Right renal cortex interstitium (tissue), 3 donors: ENCODE measurements at regions not wholly inside any gene's neighbourhood (a gene's known extent, or its start where the extent isn't known, plus 50 kb on each side); places are given as distances from the start of the nearest gene placed in this dataset.

Source experiments
- DNase-seq, 3 donors: peaks; one replicate each; pipeline ENCODE4 v3.0.0-alpha.2; 2013; ENCODE audit warnings: low read depth in 3 of 3, low spot score in 2 of 3

DNA sequence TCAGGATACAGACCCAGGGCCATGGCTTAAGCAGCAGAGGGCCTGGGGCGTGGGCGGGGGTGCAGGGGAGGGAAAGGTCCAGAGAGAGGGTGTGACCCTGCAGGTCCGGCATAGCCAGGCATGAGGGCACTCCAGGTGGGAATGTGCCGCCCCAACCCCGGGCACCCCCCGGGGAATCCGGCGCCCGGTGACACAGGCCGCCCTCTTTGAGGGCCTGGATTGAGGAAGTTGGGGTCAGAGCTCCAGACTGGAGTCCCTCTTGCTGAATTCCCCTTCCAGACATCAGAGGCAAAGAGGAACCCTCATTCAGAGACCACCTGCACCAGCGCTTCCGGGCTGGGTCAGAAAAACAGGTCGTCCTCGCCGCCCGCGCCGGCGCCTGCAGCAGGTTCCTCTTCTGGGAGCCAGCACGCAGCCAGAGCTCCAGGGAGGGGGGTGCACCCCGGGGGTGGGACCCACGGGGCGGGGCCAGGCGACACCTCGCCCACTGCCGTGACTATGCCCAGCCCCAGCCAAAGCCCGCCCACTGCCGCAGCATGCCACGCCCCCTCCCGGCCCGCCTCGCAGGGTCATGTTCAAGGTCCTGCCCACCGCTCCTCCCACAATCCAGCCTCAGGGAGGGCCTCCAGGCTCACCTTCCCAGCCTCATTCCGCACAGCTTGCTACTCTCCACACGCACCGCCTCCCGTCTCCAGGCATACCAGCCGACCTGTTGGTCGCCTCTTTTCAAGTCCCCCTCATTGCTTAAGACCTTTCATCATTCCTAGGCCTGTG, 98.3 kb upstream of the ID2 start:
- DNase-seq = peak; percentile 73 to 80 (median 79)

DNA sequence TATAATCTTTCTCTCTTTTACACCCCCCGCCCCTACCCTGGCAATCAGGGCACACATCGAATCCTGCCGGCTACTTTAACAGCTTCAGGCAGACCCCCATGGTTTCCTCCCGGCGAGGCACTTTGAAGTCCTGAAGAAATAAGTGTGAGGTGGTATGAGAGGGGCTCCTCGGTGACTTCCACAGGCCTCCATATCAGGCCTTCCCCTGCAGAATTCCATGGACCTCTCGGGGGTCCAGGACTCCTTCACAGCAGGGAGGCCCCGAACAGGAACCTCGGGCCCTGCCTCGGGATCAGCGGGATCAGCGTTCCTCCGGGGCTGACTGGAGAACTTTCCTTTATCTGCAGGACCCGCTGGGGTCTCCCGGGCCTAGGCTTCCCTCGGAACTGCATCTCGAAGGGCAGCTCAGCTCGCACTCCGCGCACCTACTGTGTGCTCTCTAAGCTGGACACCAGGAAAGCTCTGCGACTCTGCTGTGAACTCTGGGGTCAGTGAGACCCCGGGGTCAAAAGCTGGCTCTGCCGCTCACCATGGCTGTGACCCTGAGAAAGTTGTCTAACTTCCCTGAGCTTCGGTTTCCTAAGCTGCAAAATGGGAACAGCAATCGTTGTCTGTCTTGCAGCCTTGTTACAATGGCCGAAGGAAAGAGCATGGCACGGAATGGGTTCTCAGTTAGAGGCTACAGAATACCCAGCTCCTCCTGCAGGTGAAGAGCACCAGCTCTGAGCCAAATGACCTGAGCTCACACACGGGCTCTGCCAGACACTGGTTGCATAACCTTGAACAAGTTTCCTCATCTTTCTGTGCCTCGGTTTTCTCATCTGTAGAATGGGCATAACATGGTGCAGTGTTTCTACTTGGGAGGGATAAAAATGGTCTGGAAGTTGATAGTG, 97.4 kb upstream of the ID2 start:
- no peak for DNase-seq

DNA sequence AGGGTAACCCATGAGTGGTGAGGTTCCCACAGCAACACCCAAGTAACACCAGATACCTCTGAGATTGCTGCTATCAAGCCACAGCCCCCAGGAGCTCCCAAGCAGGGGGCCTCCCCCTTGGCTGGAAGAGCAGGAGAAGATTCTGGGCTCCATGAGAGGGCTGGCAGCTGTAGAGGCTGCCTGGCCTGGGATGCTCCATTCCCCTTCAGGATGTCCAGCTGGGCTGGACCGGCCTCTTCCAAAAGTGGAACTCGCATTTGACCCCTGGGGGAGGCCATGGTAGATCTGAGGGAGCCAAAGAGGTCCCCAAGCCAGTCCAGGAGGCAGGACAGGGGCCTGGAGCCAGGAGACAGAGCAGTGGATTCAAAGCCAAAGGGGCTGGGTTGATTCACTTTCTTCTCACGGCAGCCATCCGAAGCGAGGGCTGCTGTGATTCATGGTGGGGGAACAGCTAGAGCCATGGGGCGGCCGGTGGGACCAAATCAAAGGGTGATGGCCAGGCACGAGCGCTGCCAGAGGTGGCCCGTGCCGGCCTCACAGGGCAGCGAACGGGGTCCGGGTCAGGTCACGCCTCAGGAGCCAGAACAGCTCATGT, 95.3 kb upstream of the ID2 start:
- DNase-seq = no peak

DNA sequence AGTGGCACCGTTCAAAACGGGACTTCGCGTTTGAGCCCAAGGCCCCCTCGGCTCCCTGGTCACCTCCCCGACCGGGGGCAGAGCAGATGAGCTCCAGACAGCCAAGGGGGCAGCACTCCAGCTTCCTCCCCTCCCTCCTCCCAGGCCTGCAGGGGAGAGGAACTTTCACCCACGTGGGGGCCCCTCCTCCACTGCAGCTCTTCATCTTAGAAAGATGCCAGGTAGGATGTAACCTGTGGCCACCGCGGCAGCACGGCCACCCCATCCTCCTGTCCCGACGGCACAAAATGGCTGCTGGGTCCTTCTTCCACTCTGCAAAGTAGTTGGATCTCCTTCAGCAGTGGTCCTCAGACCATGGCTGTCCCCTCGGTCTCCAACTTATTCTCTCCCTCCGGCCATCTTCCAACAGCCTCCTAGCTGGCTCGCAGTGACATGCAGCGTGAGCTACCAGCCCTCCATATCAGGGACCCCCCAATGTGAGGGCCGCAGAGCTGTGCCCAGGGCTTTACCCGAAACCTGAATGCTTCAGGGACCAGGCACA, 94.5 kb upstream of the ID2 start:
- no peak for DNase-seq

DNA sequence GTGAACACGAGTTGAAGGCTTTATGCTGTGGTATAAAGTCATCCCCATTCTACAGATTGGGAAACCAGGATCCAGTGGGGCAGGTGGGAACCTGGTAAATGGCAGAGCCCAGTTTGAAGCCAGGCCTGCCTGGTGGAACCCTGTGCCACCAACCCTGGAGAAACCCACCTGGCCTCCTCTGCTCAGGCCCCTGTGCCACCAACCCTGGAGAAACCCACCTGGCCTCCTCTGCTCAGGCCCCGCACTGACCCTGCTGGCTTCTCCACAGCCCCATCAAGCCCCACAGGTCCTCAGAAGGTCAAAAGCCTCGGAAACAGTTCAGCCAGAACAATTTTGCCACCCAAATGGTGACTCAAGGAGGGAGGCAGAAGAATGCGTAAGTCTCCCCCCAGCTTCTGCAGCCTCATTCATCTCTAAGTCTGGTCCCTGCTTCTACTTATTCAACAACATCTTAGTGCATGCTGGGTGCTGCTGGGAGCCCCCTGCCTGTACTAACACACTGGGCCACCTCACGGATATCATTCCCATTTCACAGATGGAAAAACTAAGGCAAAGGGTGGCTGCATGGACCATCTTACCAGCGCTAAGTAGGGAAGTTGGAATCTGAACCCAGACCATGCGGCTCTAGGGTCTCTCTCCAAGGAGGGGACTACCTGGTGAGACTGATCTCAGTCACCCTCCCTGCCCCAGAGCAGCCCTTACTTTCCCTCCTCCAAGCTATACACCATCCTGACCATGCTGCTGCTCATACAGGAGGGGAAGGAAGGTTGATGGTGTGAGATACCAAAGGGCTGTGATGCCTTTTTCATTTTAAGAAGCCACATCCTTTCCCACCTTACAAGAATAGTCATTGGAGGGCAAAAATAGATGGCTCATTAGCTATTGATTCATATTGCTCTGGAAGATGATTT, 93.7 kb upstream of the ID2 start:
- DNase-seq = no peak

DNA sequence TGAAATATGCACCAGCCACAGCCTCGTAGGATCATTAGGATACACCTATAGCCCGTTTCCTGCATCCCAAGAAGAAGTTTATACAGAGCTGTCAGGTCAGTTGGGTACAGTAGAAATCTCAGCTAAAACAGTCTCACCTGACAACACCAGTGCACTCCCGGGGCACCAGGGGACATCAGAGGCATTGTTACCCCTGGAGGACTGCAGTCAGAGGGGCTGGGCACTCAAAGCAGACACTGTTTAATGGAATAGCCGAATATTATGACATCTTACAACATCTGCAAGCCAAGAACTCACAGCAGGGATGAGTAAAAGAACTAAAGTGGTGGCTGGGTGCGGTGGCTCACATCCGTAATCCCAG, 93.0 kb upstream of the ID2 start:
- no peak for DNase-seq

DNA sequence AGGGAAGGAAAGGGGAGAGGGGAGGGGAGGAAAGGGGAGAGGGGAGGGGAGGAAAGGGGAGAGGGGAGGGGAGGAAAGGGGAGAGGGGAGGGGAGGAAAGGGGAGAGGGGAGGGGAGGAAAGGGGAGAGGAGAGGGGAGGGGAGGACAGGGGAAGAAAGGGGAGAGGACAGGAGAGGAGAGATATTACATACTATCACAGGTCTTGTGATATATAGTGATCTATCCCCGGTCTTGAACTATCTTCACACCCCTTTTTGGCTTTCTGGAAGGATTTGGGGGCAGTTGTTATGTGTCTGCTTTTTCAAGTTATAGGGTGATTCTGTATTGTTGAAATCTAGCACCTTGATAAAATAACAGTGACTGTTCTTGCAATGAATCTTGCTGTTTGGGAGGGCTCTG, 92.1 kb upstream of the ID2 start:
- DNase-seq = no peak

DNA sequence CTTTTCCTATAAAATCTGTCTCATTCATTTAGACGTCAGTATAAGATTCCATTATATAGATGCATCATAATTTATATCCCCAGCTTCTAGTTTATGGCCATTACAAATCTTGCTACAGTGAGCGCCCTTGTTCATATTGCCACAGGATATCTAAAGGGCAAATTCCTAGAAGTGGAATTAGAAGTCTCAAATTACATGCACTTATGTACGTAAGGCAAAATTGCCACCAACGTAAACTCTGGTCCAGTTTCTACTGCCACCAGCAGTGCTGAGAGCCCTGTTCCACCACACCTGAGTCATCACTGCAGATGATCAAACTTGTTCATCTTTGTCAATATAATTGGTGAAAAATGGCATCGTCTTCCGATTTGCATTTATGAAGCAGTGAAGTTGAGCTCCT, 90.9 kb upstream of the ID2 start:
- DNase-seq = no peak

DNA sequence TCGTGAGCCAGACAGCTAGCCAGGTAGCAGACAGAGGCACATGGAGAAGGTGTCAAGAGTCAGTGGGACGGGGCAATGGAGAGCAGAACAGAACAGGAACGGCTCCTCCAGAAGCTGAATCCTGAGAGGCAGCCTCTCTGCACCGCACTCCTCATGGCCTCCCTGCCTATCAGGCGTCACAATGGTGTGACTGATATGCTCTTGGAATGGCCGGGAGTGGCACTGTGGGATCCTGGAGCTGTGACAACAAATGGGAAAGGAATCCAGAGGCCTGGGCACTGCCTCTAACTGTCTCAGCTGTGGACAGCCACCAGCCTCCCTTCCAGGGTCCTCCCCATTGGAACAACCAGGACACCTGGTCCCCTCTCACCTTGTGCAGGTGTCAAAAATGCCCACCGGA, 89.1 kb upstream of the ID2 start:
- DNase-seq = no peak

DNA sequence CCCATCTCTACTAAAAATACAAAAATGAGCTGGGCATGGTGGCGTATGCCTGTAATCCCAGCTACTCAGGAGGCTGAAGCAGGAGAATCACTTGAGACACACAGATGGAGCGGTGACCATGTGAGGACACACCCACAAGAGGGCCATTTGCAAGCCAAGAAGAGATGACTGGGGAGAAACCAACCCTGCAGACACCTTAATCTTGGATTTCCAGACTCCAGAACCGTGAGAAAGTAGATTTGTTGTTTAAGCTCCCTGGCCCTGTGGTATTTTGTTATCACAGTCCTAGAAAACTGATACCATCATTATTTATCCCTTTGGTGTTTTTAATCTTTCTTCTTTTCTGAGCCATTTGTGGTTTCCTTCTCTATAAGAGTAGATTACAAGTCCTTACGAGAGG, 88.6 kb upstream of the ID2 start:
- no peak for DNase-seq

DNA sequence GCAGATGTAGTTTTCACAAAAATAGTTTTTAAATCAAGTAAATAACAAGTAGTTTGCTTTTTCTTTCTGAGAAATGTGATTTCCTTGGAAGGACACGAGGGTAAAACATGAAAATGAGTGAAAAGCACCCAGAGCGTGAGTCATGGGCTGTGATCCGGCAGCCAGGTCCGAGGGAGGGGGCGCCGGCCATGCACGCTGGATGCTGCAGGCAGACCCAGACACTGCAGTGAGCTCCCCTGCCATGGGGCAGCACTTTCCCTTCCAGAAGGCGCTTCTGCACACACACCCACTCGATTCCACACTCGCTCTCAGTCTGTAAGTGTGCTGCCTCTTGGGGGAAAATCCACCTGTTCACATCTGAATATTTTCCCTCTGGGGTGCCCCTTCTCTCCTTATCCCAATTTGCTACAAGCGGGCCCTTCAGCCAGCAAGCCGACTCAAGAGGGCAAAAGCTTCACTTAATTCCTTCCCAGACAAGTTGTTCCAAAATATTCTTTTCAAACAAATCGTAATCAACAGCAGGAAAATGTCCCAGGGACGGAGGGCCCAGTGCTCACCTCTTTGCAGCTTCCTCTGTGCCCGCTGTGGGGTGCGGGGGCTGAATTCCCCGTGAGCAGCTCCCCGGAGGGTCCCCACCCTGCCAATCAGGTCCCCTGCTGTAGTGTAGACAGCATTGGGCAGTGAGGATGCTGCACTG, 87.0 kb upstream of the ID2 start:
- no peak for DNase-seq

DNA sequence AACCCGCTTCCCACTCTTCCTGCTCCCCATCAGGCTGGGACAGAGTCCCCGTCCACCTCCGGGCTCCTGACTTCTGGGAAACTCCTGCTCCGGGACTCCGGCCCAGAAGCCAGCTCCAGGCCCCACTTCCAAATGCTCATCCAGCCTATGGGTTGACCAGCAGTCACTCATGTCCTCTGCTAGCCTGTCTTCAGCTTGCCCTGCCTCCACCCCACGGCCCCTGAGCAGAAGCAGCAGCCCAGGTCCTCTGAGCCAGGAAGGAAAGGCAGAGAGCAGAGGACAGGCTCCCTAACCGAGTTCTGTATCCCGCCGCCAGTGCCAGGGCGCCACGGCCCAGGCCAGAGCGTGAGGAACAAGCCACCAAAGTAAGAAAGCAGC, 86.4 kb upstream of the ID2 start:
- no peak for DNase-seq

DNA sequence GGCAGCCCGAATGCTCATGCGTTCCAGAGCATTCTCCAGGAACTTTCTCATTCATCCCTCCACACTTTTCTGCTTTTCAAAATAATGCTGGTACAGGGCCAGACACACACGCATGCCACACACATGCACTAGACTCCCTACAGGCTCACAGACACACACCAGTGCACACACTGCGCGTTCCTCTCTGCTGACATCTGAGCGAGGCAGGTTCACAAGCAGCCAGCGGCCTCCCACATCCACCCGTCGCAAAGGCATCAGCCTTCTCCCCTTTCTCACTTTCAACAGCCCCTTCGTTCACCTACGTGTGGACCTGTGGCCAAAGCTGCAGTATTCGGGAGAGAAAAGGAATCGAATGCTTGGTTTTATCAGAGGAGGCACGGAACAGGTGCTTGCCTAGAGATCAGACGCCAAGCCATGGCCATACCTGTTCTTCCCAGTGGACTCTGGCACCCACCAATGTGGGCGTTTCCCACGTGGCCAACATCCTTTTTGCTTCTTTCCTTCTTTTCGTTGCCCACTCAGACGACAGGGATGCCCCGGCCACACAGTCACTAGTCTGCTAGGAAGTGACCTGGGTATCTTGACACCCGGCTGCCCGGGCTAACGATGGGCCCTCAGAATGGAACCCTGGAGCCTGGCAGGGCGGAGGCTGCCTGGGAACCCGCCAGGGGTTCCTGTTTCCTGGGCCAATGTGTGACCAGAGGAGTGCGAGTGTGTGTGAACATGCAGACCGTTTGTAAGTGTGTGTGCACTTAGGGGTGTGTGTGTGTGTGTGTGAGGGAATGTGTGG, 85.8 kb upstream of the ID2 start:
- no peak for DNase-seq

DNA sequence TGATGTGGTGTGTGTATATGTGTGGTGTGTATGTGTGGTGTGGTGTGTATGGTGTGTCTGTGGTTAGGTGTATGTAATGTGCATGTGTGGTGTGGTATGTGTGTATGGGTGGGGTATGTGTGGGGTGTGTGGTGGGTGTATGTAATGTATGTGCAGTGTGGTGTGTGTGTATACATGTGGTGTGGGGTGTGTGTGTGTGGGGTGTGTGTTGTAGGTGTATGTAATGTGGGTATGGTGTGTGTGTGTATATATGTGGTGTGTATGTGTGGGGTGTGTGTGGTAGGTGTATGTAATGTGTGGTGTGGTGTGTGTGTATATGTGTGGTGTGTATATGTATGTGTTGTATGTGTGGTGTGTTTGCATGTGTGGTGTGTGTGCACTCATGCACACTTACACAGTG, 84.8 kb upstream of the ID2 start:
- DNase-seq = no peak

DNA sequence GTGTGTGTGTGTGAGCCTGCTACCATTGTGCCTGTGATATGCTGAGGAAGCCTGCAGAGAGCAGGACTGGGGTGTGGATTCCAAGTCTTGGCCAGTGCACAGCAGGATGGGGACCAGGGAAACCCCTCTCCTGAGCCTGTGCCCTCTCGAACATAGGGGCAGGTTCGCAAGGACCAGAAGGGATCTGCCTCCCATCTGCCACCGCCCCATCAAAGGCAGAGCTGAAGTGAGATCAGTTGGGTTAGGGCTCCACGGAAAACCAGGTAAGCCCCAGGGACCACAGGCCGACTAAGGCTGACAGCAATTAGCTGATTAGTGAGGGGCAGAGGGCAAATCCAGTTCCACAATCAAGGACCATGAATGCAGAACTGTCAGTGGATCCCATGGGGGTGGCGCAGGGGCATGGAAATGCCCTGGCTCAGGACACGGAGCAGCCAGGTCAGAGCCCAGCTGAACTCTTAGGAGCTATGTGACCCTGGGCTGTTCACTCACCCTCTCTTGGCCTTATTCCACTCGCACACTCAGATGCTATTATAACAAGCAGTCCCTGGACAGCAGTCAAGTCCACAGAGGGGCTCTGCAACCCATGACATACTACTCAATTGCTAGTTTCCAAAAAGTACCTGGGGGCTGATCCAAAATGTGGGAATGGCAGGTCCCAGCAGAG, 84.2 kb upstream of the ID2 start:
- no peak for DNase-seq

DNA sequence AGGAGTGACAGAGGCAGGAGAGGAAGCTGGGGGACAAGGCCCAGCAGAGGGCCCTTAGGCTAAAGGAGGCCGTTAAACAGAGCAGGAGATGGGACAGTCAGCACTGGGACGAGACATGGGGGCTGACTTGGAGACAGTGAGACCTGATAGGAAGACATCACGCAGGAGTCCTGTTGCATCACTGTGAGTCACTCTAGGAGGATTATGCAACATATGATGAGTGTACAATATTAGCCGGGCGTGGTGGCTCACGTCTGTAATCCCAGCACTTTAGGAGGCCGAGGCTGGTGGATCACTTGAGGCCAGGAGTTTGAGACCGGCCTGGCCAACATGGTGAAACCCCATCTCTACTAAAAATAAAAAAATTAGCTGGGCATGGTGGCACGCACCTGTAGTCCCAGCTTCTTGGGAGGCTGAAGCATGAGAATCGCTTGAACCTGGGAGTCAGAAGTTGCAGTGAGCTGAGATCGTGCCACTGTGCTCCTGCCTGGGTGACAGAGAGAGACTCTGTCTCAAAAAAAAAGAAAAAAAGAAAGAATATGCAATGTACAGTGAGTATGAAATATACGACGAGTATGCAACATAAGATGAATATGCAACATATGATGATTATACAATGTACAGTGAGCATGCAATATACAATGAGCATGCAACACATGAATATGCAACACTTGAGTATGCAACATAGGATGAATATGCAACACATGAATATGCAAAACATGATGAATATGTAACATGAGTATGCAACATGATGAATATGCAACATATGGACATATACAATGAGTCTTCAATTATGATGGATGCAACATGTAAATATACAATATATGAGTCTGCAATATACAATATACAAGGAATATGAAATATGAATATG, 83.3 kb upstream of the ID2 start:
- DNase-seq = no peak

DNA sequence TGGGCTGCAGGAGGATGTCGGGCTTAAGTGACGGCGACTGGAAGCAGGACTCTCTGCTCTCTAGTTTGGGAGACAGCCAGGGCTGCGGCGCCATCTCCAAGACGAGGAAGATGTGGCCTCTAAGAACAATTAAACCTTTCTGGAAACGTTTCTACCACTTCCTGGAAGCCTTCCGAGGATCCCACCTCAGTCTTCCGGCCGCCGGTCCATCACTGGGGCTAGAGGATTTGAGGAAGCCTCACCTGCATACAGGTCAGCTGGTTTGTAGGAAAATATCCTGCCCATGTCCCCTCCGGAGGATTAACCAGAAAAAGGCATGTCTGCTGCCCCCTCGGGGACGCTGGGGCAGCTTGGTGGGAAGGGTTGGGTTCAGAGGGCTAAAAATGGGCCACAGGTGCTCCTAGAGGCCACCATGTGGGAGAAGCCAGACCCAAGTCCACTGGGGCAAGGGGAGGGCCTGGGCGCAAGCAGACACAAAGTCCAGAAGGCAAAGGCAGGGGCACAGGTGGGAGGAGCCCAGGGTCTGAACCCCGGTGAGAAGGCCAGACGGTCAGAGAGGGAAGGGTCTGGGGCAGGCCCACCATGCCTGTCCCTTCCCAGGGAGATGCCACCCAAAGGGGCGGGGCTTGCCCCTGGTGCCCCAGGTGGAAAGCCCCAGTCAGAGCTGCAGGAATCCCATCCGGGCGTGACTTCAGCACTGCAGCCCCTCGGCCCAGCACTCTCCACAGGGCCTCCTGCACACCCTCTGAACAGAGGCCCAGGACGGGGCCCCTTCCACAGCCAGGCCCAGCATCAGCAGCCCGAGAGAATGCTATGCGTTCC, 82.2 kb upstream of the ID2 start:
- DNase-seq = no peak
